Suprapubic skin (tissue), 3 donors: ENCODE measurements at regions not wholly inside any gene's neighbourhood (a gene's known extent, or its start where the extent isn't known, plus 50 kb on each side); places are given as distances from the start of the nearest gene placed in this dataset.
"Not testable (repeated sequence)": the region's sequence is repeated elsewhere in the genome, so short reads cannot be mapped to it uniquely, and the experiment has no call there.

Source experiments
- CTCF ChIP-seq, 2 donors: fragments of 200-600 bp in 1 of 2; fragments of 450-650 bp in 1 of 2; sonication (generic) in 1 of 2; IDR thresholded peaks; one replicate each; pipeline ENCODE4 v1.5.1; 2016 to 2019; ENCODE audit warnings: antibody characterized with exemption in 2 of 2, mild to moderate bottlenecking in 1 of 2, moderate library complexity in 1 of 2
- EP300 ChIP-seq: sonication (generic); formaldehyde crosslinking; IDR thresholded peaks from one replicate; pipeline ENCODE4 v1.6.1; 2017; ENCODE audit warnings: antibody characterized with exemption
- POLR2A ChIP-seq, 2 donors: fragments of 450-650 bp; IDR thresholded peaks; one replicate each; pipeline ENCODE4 v1.6.1; 2017; ENCODE audit warnings: antibody characterized with exemption in 2 of 2, mild to moderate bottlenecking in 2 of 2, moderate library complexity in 2 of 2

GRCh38 chr4:4107411-4108107, 119.2 kb downstream of the OTOP1 start:
- TF ChIP-seq CTCF (IDR thresholded peaks at IDR 0.05): peak; percentile 45 to 92
- TF ChIP-seq EP300; POLR2A (IDR thresholded peaks at IDR 0.05): not testable (repeated sequence)
